Mesenchymal stem cell (in vitro differentiated cells and primary cell): ENCODE measurements at regions not wholly inside any gene's neighbourhood (a gene's known extent, or its start where the extent isn't known, plus 50 kb on each side); places are given as distances from the start of the nearest gene placed in this dataset.

Experiments used
- DNase-seq: peaks from one replicate; pipeline ENCODE4 v3.0.0-alpha.2; 2013
- H2AFZ ChIP-seq: one replicate; pipeline ENCODE4 v1.6.1; 2013; ENCODE audit warnings: low read depth, mild to moderate bottlenecking, control low read depth, inconsistent platforms, low read length, moderate library complexity
- H2AK5ac ChIP-seq: 2 replicates; pipeline ENCODE4 v1.6.1; 2013; ENCODE audit warnings: low read length, moderate library complexity, mild to moderate bottlenecking, inconsistent platforms; ENCODE audit not compliant: severe bottlenecking
- H2BK120ac ChIP-seq: one replicate; pipeline ENCODE4 v1.6.1; 2013; ENCODE audit warnings: low read depth, mild to moderate bottlenecking, inconsistent platforms, low read length, moderate library complexity
- H2BK12ac ChIP-seq, 2 experiments: one replicate each; pipeline ENCODE4 v1.6.1; 2013; ENCODE audit warnings: inconsistent platforms in 2 of 2, low read length in 2 of 2, mild to moderate bottlenecking in 2 of 2, moderate library complexity in 2 of 2, control low read depth in 1 of 2
- H2BK15ac ChIP-seq: one replicate; pipeline ENCODE4 v1.6.1; 2013; ENCODE audit warnings: mild to moderate bottlenecking, low read depth, inconsistent platforms; ENCODE audit not compliant: poor library complexity, severe bottlenecking
- H2BK5ac ChIP-seq: 2 replicates; pipeline ENCODE4 v1.6.1; 2013; ENCODE audit warnings: low read depth, mild to moderate bottlenecking, low read length, control low read depth, inconsistent platforms; ENCODE audit not compliant: poor library complexity, severe bottlenecking
- H3K14ac ChIP-seq, 2 experiments: one replicate each; pipeline ENCODE4 v1.6.1; 2013; ENCODE audit warnings: inconsistent platforms in 2 of 2, low read length in 2 of 2, control low read depth in 1 of 2, mild to moderate bottlenecking in 1 of 2, moderate library complexity in 1 of 2
- H3K18ac ChIP-seq, 2 experiments: one replicate each; pipeline ENCODE4 v1.6.1; 2013; ENCODE audit warnings: inconsistent platforms in 2 of 2, low read length in 2 of 2, control low read depth in 1 of 2, low read depth in 1 of 2, mild to moderate bottlenecking in 1 of 2
- H3K23ac ChIP-seq, 2 experiments: one replicate each; pipeline ENCODE4 v1.6.1; 2013; ENCODE audit warnings: inconsistent platforms in 2 of 2, low read length in 2 of 2, mild to moderate bottlenecking in 2 of 2, moderate library complexity in 2 of 2, control low read depth in 1 of 2
- H3K27ac ChIP-seq: 2 replicates; pipeline ENCODE4 v1.5.1; 2013; ENCODE audit warnings: mild to moderate bottlenecking, moderate library complexity, low read length, control low read depth, inconsistent platforms; ENCODE audit not compliant: poor library complexity, severe bottlenecking
- H3K27me3 ChIP-seq, 2 experiments: 2 replicates each; pipeline versions ENCODE4 v1.6.1 to v1.7.0; 2013; ENCODE audit warnings: low read length in 2 of 2, mild to moderate bottlenecking in 2 of 2, moderate library complexity in 2 of 2, control low read depth in 1 of 2, inconsistent platforms in 1 of 2; ENCODE audit not compliant: control insufficient read depth in 1 of 2, insufficient read depth in 1 of 2
- H3K36me3 ChIP-seq, 2 experiments: 2 replicates each; pipeline versions ENCODE4 v1.6.1 to v1.7.0; 2013; ENCODE audit warnings: low read length in 2 of 2, control low read depth in 1 of 2, inconsistent platforms in 1 of 2, low read depth in 1 of 2, mild to moderate bottlenecking in 1 of 2; ENCODE audit not compliant: insufficient read depth in 2 of 2, control insufficient read depth in 1 of 2
- H3K4ac ChIP-seq, 2 experiments: one replicate each; pipeline ENCODE4 v1.6.1; 2013; ENCODE audit warnings: inconsistent platforms in 2 of 2, low read length in 2 of 2, mild to moderate bottlenecking in 2 of 2, moderate library complexity in 2 of 2, control low read depth in 1 of 2, low read depth in 1 of 2
- H3K4me1 ChIP-seq: 2 replicates; pipeline ENCODE4 v1.6.1; 2013; ENCODE audit warnings: low read depth, low read length, control low read depth; ENCODE audit not compliant: control insufficient read depth, insufficient read depth
- H3K4me2 ChIP-seq: 2 replicates; pipeline ENCODE4 v1.6.1; 2013; ENCODE audit warnings: low read length, mild to moderate bottlenecking, inconsistent platforms; ENCODE audit not compliant: poor library complexity, severe bottlenecking
- H3K4me3 ChIP-seq, 2 experiments: 2 replicates each; pipeline versions ENCODE4 v1.5.1 to v1.7.0; 2013; ENCODE audit warnings: low read length in 2 of 2, mild to moderate bottlenecking in 2 of 2, control low read depth in 1 of 2, low read depth in 1 of 2; ENCODE audit not compliant: insufficient read depth in 1 of 2
- H3K79me1 ChIP-seq: replicated peaks from 2 replicates; pipeline ENCODE4 v1.6.1; 2013; ENCODE audit warnings: mild to moderate bottlenecking, control low read depth, low read length, inconsistent platforms; ENCODE audit not compliant: poor library complexity, severe bottlenecking
- H3K9ac ChIP-seq: 2 replicates; pipeline ENCODE4 v1.7.0; 2013; ENCODE audit warnings: mild to moderate bottlenecking, low read length, moderate library complexity
- H3K9me3 ChIP-seq: 2 replicates; pipeline ENCODE4 v1.7.0; 2013; ENCODE audit warnings: mild to moderate bottlenecking, low read length; ENCODE audit not compliant: control insufficient read depth
- H4K8ac ChIP-seq: one replicate; pipeline ENCODE4 v1.6.1; 2013; ENCODE audit warnings: inconsistent platforms, mild to moderate bottlenecking, low read length, moderate library complexity
- H4K91ac ChIP-seq: one replicate; pipeline ENCODE4 v1.6.1; 2013; ENCODE audit warnings: mild to moderate bottlenecking, low read length, inconsistent platforms
- WGBS: methylation state at CpG from one replicate; pipeline ENCODE4 v1.1.7; 2013; ENCODE audit warnings: mixed read lengths; 5-methylcytosine and 5-hydroxymethylcytosine counted together

DNA sequence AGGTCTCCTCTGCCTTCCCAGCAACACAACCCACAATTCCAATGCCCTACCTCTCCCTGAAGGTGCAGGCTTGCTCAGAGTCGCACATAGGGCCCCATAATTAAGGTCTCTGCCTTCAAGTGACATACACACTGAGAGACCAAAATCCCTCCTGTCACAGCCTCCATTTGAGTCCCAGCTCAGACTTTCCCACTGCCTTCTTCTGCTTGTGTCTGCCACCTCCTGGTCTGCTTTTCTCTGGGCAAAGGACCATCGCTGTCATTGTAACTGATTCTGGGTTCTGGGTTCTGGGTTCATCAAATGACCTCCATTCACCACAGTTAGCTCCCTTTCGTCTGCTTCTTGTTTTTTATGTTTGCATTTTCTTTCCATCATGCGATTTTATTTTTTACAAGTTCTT, 119.2 kb upstream of the ATP1B1 start:
- Histone ChIP-seq H3K9me3 (no peaks in the 10 kb centered on the region), H3K27me3 (no peaks in the 10 kb centered on the region), H3K4me3 (no peak overlapping the region), H2AFZ (no peak overlapping the region), H3K79me1 (no peaks in the 10 kb centered on the region), H2BK5ac (no peak overlapping the region), H4K8ac (no peak overlapping the region), H2BK15ac (no peak overlapping the region), H3K9ac (no peak overlapping the region), H2BK12ac (no peak overlapping the region), H3K4me1 (no peaks in the 10 kb centered on the region), H3K27ac (no peak overlapping the region), H2BK120ac (no peak overlapping the region), H3K14ac (peak overlapping the region in 1 of 2 experiments; percentile 62), H4K91ac (no peak overlapping the region), H3K23ac (no peak overlapping the region), H3K4ac (no peak overlapping the region), H3K4me2 (no peak overlapping the region), H3K18ac (no peak overlapping the region), H2AK5ac (no peak overlapping the region), H3K36me3 (no peaks in the 10 kb centered on the region)
- DNase-seq, result no peak
- 90% methylated on average over 4 of the region's 4 CpGs for WGBS

DNA sequence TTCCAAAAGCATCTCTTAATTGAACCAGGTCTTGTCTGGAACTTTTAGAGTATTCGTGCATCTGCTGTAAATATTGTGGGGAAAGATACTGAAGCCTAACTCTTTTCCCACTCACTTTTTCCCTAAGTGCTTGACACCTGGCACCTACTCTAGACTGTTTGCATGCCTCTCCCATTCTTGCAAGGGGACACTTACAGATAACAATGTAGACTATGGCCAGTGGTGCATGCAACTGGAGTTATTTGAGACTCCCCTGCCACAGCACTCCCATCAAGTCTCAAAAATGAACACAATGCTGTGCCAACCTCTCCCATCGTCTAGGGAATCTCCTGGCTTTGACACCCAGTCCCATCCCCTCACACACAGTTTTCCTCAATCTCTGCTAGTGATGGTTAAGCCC, 118.6 kb upstream of the ATP1B1 start:
- Histone ChIP-seq H3K36me3 (no peaks in the 10 kb centered on the region), H2BK120ac (no peak overlapping the region), H3K18ac (no peak overlapping the region), H3K14ac (peak overlapping the region in 1 of 2 experiments; percentile 32), H3K4me1 (no peaks in the 10 kb centered on the region), H3K23ac (no peak overlapping the region), H3K79me1 (no peaks in the 10 kb centered on the region), H3K9ac (no peak overlapping the region), H3K4ac (no peak overlapping the region), H2BK5ac (no peak overlapping the region), H4K8ac (no peak overlapping the region), H2BK15ac (no peak overlapping the region), H3K9me3 (no peaks in the 10 kb centered on the region), H3K4me2 (no peak overlapping the region), H2AK5ac (no peak overlapping the region), H3K27me3 (no peaks in the 10 kb centered on the region), H3K27ac (no peak overlapping the region), H4K91ac (no peak overlapping the region), H3K4me3 (no peak overlapping the region), H2AFZ (no peak overlapping the region), H2BK12ac (no peak overlapping the region)
- DNase-seq, result no peak
- WGBS, result 88% methylated on average over 2 of the region's 2 CpGs

DNA sequence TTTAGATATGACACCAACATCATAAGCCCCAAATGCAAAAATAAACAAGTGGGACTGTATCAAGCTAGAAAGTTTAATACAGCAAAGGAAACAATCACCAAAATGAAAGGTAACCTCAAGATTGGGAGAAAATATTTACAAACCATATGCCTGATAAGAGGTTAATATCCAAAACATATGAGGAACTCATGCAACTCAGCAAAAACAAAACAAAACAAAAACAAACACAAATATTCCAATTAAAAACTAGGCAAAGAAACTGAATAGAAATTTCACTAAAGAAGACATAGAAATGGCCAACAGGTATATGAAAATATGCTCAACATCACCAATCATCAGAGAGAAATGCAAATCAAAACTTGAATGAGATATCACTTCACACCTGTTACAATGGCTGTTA, 116.5 kb upstream of the ATP1B1 start:
- H2AFZ ChIP-seq, result no peak overlapping the region
- no peak overlapping the region for H3K4ac ChIP-seq
- no peak overlapping the region for H2BK120ac ChIP-seq
- H3K79me1 ChIP-seq, result no peaks in the 10 kb centered on the region
- no peak overlapping the region for H3K27ac ChIP-seq
- no peak overlapping the region for H2BK15ac ChIP-seq
- H3K14ac ChIP-seq, result no peak overlapping the region
- no peak overlapping the region for H3K4me3 ChIP-seq
- H3K4me1 ChIP-seq, result no peaks in the 10 kb centered on the region
- H2BK5ac ChIP-seq, result no peak overlapping the region
- no peak overlapping the region for H3K4me2 ChIP-seq
- DNase-seq, result no peak
- H3K18ac ChIP-seq, result no peak overlapping the region
- no peak overlapping the region for H2BK12ac ChIP-seq
- H2AK5ac ChIP-seq, result no peak overlapping the region
- H3K27me3 ChIP-seq, result no peaks in the 10 kb centered on the region
- no peak overlapping the region for H4K91ac ChIP-seq
- H3K36me3 ChIP-seq, result no peaks in the 10 kb centered on the region
- H3K9ac ChIP-seq, result no peak overlapping the region
- no peaks in the 10 kb centered on the region for H3K9me3 ChIP-seq
- H4K8ac ChIP-seq, result no peak overlapping the region
- no peak overlapping the region for H3K23ac ChIP-seq

DNA sequence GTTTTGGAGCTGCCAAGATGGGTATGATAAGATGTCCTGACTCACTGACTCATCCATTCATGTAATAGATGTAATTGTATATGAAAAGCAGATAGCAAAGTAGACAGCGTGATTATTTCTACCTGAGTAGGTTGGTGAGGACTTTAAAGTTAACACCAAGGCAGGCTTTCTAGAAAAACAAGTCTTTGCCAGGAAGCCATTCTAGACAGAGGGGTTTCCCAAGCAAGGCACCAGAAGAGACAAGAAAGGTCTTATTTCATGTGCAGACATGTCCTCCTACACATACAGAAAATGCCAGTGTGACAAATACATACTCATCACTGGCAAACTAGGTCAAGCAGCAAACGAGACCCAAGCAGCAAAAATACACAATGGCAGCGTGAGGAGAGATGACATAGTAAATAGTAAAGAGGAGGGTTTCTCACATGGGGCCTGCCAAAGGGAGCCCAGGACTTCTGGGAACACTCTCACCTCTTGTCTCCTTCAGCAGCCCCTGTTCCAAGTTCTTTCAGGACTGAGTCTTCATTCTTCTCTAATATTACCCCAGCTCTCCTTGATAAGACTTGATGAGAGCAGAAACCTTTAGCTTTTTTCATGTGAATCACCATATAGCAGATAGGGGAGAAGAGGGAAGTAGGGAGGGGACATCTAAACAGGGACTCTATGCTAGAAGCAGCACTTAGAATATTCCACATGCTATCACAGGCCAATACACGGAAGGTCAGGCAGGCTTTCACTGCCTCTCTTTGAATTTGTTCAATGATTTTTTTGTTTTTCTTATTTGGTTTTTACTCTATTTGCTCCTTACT, 114.6 kb upstream of the ATP1B1 start:
- no peak overlapping the region for H3K18ac ChIP-seq
- no peaks in the 10 kb centered on the region for H3K79me1 ChIP-seq
- no peak overlapping the region for H2AFZ ChIP-seq
- no peaks in the 10 kb centered on the region for H3K27me3 ChIP-seq
- no peak overlapping the region for H2AK5ac ChIP-seq
- no peak overlapping the region for H3K23ac ChIP-seq
- no peak overlapping the region for H2BK5ac ChIP-seq
- H3K4ac ChIP-seq, result no peak overlapping the region
- H3K4me3 ChIP-seq, result no peak overlapping the region
- no peak overlapping the region for H2BK12ac ChIP-seq
- no peak overlapping the region for H3K4me2 ChIP-seq
- H3K27ac ChIP-seq, result no peak overlapping the region
- no peak overlapping the region for H4K8ac ChIP-seq
- no peak overlapping the region for H2BK120ac ChIP-seq
- no peak overlapping the region for H4K91ac ChIP-seq
- H3K4me1 ChIP-seq, result no peaks in the 10 kb centered on the region
- H3K9ac ChIP-seq, result no peak overlapping the region
- 84% methylated on average over 3 of the region's 4 CpGs for WGBS
- H2BK15ac ChIP-seq, result no peak overlapping the region
- no peaks in the 10 kb centered on the region for H3K36me3 ChIP-seq
- no peaks in the 10 kb centered on the region for H3K9me3 ChIP-seq
- H3K14ac ChIP-seq, result no peak overlapping the region
- DNase-seq, result no peak
